GM12878 (cell line): ENCODE measurements at regions not wholly inside any gene's neighbourhood (a gene's known extent, or its start where the extent isn't known, plus 50 kb on each side); places are given as distances from the start of the nearest gene placed in this dataset.

Experiments
- CREM ChIP-seq: IDR thresholded peaks from 2 replicates; pipeline ENCODE4 v1.6.1; 2014; ENCODE audit warnings: antibody characterized with exemption, low read depth
- EGR1 ChIP-seq, 2 experiments: IDR thresholded peaks; 1 replicate in 1 of 2; 2 replicates in 1 of 2; pipeline ENCODE4 v1.6.1; 2011 to 2012; ENCODE audit warnings: low read depth in 2 of 2, low read length in 2 of 2, borderline replicate concordance in 1 of 2, mild to moderate bottlenecking in 1 of 2, moderate library complexity in 1 of 2
- MYB ChIP-seq: fragments of 150-350 bp; IDR thresholded peaks from 2 replicates; pipeline ENCODE4 v1.6.1; 2014; ENCODE audit warnings: mild to moderate bottlenecking, low read depth, low read length, borderline replicate concordance
- NFYA ChIP-seq: IDR thresholded peaks from 2 replicates; pipeline ENCODE4 v1.6.1; 2011; ENCODE audit warnings: low read depth, mild to moderate bottlenecking, low read length, improper control_type of control experiment, borderline replicate concordance
- PAX5 ChIP-seq: IDR thresholded peaks from 2 replicates; pipeline ENCODE4 v1.6.1; 2011; ENCODE audit warnings: low read depth, low read length, borderline replicate concordance
- PML ChIP-seq: IDR thresholded peaks from 2 replicates; pipeline ENCODE4 v1.6.1; 2012; ENCODE audit warnings: low read length, inconsistent platforms
- TF ChIP-seq, protein P1 (sequence below): fragments of 450-650 bp; formaldehyde crosslinking; IDR thresholded peaks from 2 replicates; pipeline ENCODE4 v1.4.0; 2022; ENCODE audit warnings: mild to moderate bottlenecking, moderate library complexity
- TF ChIP-seq, protein P2 (sequence below): fragments of 450-650 bp; IDR thresholded peaks from 2 replicates; pipeline ENCODE4 v1.6.1; 2017; ENCODE audit warnings: mild to moderate bottlenecking, moderate library complexity
- TF ChIP-seq, protein P3 (sequence below): IDR thresholded peaks from 2 replicates; pipeline ENCODE4 v1.6.1; 2011; ENCODE audit warnings: borderline replicate concordance, low read depth, mild to moderate bottlenecking, moderate library complexity, low read length; ENCODE audit not compliant: insufficient read depth, poor library complexity, severe bottlenecking
- TF ChIP-seq, protein P4 (sequence below): fragments of 450-650 bp; IDR thresholded peaks from 2 replicates; pipeline ENCODE4 v1.6.1; 2017; ENCODE audit warnings: low read depth, mild to moderate bottlenecking, moderate library complexity

DNA sequence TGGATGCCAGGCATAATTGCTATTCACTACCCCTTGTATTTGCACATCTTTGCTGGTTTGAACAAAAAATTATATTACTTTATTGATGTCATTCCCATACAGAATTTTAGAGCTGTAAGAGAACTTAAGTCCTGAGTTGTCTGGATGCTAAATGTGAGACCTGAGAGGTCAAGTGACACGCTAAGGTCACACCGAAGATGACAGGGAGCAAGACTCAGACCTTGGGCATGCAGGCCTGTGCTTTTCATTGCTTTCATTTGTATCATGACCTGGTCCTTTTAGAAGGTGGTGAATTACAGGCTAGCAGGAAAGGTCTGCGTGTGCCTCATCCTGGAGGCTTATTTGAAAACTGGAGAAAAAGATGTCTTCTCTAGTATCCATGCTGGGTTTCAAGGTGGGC, 312.0 kb upstream of the RASGRP1 start (continued):
- TF ChIP-seq, protein P1, sequence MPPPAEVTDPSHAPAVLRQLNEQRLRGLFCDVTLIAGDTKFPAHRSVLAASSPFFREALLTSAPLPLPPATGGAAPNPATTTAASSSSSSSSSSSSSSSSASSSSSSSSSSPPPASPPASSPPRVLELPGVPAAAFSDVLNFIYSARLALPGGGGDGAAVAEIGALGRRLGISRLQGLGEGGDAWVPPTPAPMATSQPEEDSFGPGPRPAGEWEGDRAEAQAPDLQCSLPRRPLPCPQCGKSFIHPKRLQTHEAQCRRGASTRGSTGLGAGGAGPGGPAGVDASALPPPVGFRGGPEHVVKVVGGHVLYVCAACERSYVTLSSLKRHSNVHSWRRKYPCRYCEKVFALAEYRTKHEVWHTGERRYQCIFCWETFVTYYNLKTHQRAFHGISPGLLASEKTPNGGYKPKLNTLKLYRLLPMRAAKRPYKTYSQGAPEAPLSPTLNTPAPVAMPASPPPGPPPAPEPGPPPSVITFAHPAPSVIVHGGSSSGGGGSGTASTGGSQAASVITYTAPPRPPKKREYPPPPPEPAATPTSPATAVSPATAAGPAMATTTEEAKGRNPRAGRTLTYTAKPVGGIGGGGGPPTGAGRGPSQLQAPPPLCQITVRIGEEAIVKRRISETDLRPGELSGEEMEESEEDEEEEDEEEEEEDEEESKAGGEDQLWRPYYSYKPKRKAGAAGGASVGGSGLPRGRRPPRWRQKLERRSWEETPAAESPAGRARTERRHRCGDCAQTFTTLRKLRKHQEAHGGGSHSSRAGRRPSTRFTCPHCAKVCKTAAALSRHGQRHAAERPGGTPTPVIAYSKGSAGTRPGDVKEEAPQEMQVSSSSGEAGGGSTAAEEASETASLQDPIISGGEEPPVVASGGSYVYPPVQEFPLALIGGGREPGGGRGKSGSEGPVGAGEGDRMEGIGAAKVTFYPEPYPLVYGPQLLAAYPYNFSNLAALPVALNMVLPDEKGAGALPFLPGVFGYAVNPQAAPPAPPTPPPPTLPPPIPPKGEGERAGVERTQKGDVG (CRISPR knock-in tag) = no peak
- TF ChIP-seq EGR1 (IDR thresholded peaks at IDR 0.05; ENCODE audit: borderline replicate concordance in 1 of 2, low read depth in 2 of 2, low read length in 2 of 2) (no peak), NFYA (no peak), PAX5 (no peak), MYB (no peak), CREM (no peak), PML (no peak)
- TF ChIP-seq, protein P2, sequence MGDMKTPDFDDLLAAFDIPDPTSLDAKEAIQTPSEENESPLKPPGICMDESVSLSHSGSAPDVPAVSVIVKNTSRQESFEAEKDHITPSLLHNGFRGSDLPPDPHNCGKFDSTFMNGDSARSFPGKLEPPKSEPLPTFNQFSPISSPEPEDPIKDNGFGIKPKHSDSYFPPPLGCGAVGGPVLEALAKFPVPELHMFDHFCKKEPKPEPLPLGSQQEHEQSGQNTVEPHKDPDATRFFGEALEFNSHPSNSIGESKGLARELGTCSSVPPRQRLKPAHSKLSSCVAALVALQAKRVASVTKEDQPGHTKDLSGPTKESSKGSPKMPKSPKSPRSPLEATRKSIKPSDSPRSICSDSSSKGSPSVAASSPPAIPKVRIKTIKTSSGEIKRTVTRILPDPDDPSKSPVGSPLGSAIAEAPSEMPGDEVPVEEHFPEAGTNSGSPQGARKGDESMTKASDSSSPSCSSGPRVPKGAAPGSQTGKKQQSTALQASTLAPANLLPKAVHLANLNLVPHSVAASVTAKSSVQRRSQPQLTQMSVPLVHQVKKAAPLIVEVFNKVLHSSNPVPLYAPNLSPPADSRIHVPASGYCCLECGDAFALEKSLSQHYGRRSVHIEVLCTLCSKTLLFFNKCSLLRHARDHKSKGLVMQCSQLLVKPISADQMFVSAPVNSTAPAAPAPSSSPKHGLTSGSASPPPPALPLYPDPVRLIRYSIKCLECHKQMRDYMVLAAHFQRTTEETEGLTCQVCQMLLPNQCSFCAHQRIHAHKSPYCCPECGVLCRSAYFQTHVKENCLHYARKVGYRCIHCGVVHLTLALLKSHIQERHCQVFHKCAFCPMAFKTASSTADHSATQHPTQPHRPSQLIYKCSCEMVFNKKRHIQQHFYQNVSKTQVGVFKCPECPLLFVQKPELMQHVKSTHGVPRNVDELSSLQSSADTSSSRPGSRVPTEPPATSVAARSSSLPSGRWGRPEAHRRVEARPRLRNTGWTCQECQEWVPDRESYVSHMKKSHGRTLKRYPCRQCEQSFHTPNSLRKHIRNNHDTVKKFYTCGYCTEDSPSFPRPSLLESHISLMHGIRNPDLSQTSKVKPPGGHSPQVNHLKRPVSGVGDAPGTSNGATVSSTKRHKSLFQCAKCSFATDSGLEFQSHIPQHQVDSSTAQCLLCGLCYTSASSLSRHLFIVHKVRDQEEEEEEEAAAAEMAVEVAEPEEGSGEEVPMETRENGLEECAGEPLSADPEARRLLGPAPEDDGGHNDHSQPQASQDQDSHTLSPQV = no peak
- TF ChIP-seq, protein P3, sequence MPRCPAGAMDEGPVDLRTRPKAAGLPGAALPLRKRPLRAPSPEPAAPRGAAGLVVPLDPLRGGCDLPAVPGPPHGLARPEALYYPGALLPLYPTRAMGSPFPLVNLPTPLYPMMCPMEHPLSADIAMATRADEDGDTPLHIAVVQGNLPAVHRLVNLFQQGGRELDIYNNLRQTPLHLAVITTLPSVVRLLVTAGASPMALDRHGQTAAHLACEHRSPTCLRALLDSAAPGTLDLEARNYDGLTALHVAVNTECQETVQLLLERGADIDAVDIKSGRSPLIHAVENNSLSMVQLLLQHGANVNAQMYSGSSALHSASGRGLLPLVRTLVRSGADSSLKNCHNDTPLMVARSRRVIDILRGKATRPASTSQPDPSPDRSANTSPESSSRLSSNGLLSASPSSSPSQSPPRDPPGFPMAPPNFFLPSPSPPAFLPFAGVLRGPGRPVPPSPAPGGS = no peak
- TF ChIP-seq, protein P4, sequence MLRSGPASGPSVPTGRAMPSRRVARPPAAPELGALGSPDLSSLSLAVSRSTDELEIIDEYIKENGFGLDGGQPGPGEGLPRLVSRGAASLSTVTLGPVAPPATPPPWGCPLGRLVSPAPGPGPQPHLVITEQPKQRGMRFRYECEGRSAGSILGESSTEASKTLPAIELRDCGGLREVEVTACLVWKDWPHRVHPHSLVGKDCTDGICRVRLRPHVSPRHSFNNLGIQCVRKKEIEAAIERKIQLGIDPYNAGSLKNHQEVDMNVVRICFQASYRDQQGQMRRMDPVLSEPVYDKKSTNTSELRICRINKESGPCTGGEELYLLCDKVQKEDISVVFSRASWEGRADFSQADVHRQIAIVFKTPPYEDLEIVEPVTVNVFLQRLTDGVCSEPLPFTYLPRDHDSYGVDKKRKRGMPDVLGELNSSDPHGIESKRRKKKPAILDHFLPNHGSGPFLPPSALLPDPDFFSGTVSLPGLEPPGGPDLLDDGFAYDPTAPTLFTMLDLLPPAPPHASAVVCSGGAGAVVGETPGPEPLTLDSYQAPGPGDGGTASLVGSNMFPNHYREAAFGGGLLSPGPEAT = no peak
